Mucosa of rectum (tissue), 2 donors: ENCODE measurements at regions not wholly inside any gene's neighbourhood (a gene's known extent, or its start where the extent isn't known, plus 50 kb on each side); places are given as distances from the start of the nearest gene placed in this dataset.

Experiments used
- H3K27ac ChIP-seq, 2 donors: one replicate each; pipeline ENCODE4 v1.7.0; 2013; ENCODE audit warnings: inconsistent platforms in 2 of 2, low read depth in 2 of 2, low read length in 2 of 2
- H3K27me3 ChIP-seq, 2 donors: one replicate each; pipeline ENCODE4 v1.7.0; 2013; ENCODE audit warnings: low read length in 2 of 2; ENCODE audit not compliant: control insufficient read depth in 2 of 2, insufficient read depth in 2 of 2
- H3K36me3 ChIP-seq, 2 donors: one replicate each; pipeline ENCODE4 v1.7.0; 2013; ENCODE audit warnings: low read length in 2 of 2; ENCODE audit not compliant: control insufficient read depth in 2 of 2, insufficient read depth in 2 of 2
- H3K4me1 ChIP-seq, 2 donors: one replicate each; pipeline ENCODE4 v1.7.0; 2013; ENCODE audit warnings: low read length in 2 of 2, mild to moderate bottlenecking in 1 of 2; ENCODE audit not compliant: control insufficient read depth in 2 of 2, insufficient read depth in 2 of 2
- H3K4me3 ChIP-seq, 2 donors: one replicate each; pipeline ENCODE4 v1.7.0; 2013; ENCODE audit warnings: low read length in 2 of 2
- H3K9ac ChIP-seq, 2 donors: one replicate each; pipeline ENCODE4 v1.7.0; 2013; ENCODE audit warnings: low read length in 2 of 2, low read depth in 1 of 2, mild to moderate bottlenecking in 1 of 2
- H3K9me3 ChIP-seq, 2 donors: one replicate each; pipeline ENCODE4 v1.7.0; 2013; ENCODE audit warnings: low read length in 2 of 2; ENCODE audit not compliant: control insufficient read depth in 2 of 2
- donor health status: healthy.
- donor health status: Normal muscosa, but diverticular disease.

GRCh38 chr12:98352218-98352811 is 163.1 kb upstream of the TMPO start:
- Histone ChIP-seq H3K9me3 (no peaks in the 10 kb centered on the region), H3K4me1 (no peaks in the 10 kb centered on the region), H3K36me3 (no peaks in the 10 kb centered on the region), H3K27me3 (peaks cover 0 to 2% of the 10 kb centered on the region in 2 donors), H3K27ac (no peak overlapping the region), H3K9ac (no peak overlapping the region), H3K4me3 (no peak overlapping the region)

- Histone ChIP-seq H3K4me3 (no peak overlapping the region), H3K36me3 (no peaks in the 10 kb centered on the region), H3K9ac (no peak overlapping the region), H3K4me1 (no peaks in the 10 kb centered on the region), H3K9me3 (no peaks in the 10 kb centered on the region), H3K27me3 (peaks cover 0 to 2% of the 10 kb centered on the region in 2 donors), H3K27ac (no peak overlapping the region)
These were observed 162.6 kb upstream of the TMPO start for GRCh38 chr12:98352835-98353234.

GRCh38 chr12:98354520-98355035 is 160.8 kb upstream of the TMPO start:
- H3K9ac ChIP-seq, result no peak overlapping the region
- no peaks in the 10 kb centered on the region for H3K9me3 ChIP-seq
- no peak overlapping the region for H3K27ac ChIP-seq
- no peak overlapping the region for H3K4me3 ChIP-seq
- H3K4me1 ChIP-seq, result no peaks in the 10 kb centered on the region
- H3K36me3 ChIP-seq, result no peaks in the 10 kb centered on the region
- peaks cover 0 to 2% of the 10 kb centered on the region in 2 donors for H3K27me3 ChIP-seq

GRCh38 chr12:98355322-98355721 is 160.1 kb upstream of the TMPO start:
- no peaks in the 10 kb centered on the region for H3K4me1 ChIP-seq
- no peaks in the 10 kb centered on the region for H3K36me3 ChIP-seq
- H3K4me3 ChIP-seq, result no peak overlapping the region
- H3K9ac ChIP-seq, result no peak overlapping the region
- H3K9me3 ChIP-seq, result no peaks in the 10 kb centered on the region
- no peak overlapping the region for H3K27ac ChIP-seq
- H3K27me3 ChIP-seq, result peaks cover 0 to 2% of the 10 kb centered on the region in 2 donors

- Histone ChIP-seq H3K27ac (no peak overlapping the region), H3K4me1 (no peaks in the 10 kb centered on the region), H3K36me3 (no peaks in the 10 kb centered on the region), H3K9ac (no peak overlapping the region), H3K9me3 (no peaks in the 10 kb centered on the region), H3K4me3 (no peak overlapping the region), H3K27me3 (peaks cover 0 to 2% of the 10 kb centered on the region in 2 donors)
These were observed 159.5 kb upstream of the TMPO start for GRCh38 chr12:98355933-98356332.

GRCh38 chr12:98358144-98358543 is 157.2 kb upstream of the TMPO start:
- Histone ChIP-seq H3K36me3 (no peaks in the 10 kb centered on the region), H3K9ac (no peak overlapping the region), H3K9me3 (no peaks in the 10 kb centered on the region), H3K27ac (no peak overlapping the region), H3K27me3 (peaks cover 0 to 2% of the 10 kb centered on the region in 2 donors), H3K4me3 (no peak overlapping the region), H3K4me1 (no peaks in the 10 kb centered on the region)

GRCh38 chr12:98359856-98360255 is 155.5 kb upstream of the TMPO start:
- peaks cover 0 to 2% of the 10 kb centered on the region in 2 donors for H3K27me3 ChIP-seq
- H3K27ac ChIP-seq, result no peak overlapping the region
- H3K9ac ChIP-seq, result no peak overlapping the region
- H3K4me1 ChIP-seq, result no peaks in the 10 kb centered on the region
- H3K9me3 ChIP-seq, result no peaks in the 10 kb centered on the region
- H3K36me3 ChIP-seq, result no peaks in the 10 kb centered on the region
- H3K4me3 ChIP-seq, result no peak overlapping the region

GRCh38 chr12:98360401-98360800 is 155.0 kb upstream of the TMPO start:
- H3K27me3 ChIP-seq, result peaks cover 0 to 2% of the 10 kb centered on the region in 2 donors
- H3K4me1 ChIP-seq, result no peaks in the 10 kb centered on the region
- H3K4me3 ChIP-seq, result no peak overlapping the region
- H3K9ac ChIP-seq, result no peak overlapping the region
- H3K27ac ChIP-seq, result no peak overlapping the region
- no peaks in the 10 kb centered on the region for H3K9me3 ChIP-seq
- no peaks in the 10 kb centered on the region for H3K36me3 ChIP-seq

- Histone ChIP-seq H3K27ac (no peak overlapping the region), H3K36me3 (no peaks in the 10 kb centered on the region), H3K9ac (no peak overlapping the region), H3K9me3 (no peaks in the 10 kb centered on the region), H3K4me3 (no peak overlapping the region), H3K4me1 (no peaks in the 10 kb centered on the region), H3K27me3 (no peaks in the 10 kb centered on the region)
These were observed 145.8 kb upstream of the TMPO start for GRCh38 chr12:98369581-98369980.

GRCh38 chr12:98370976-98371375 is 144.4 kb upstream of the TMPO start:
- Histone ChIP-seq H3K4me3 (no peak overlapping the region), H3K36me3 (no peaks in the 10 kb centered on the region), H3K9ac (no peak overlapping the region), H3K4me1 (no peaks in the 10 kb centered on the region), H3K9me3 (no peaks in the 10 kb centered on the region), H3K27me3 (no peaks in the 10 kb centered on the region), H3K27ac (no peak overlapping the region)
